RWPE2 (cell line): ENCODE measurements at regions not wholly inside any gene's neighbourhood (a gene's known extent, or its start where the extent isn't known, plus 50 kb on each side); places are given as distances from the start of the nearest gene placed in this dataset.

Experiments used
- ATAC-seq: fragments of 200-7000 bp; cut with Tn5 transposase; 3 replicates; pipeline ENCODE4 v1.9.1; 2021; ENCODE audit warnings: low read depth
- DNase-seq: peaks from one replicate; pipeline ENCODE4 v3.0.0-alpha.2; 2020; ENCODE audit warnings: low spot score
- H3K27ac ChIP-seq: fragments of 450-650 bp; 2 replicates; pipeline ENCODE4 v1.5.1; 2017; ENCODE audit warnings: mild to moderate bottlenecking; ENCODE audit not compliant: poor library complexity, severe bottlenecking
- H3K27me3 ChIP-seq: fragments of 250-450 bp; sonication (Bioruptor Pico); 2 replicates; pipeline ENCODE4 v1.5.1; 2021; ENCODE audit warnings: mild to moderate bottlenecking, moderate library complexity; ENCODE audit not compliant: insufficient read depth, poor library complexity, severe bottlenecking
- H3K36me3 ChIP-seq: fragments of 250-450 bp; sonication (Bioruptor Pico); 2 replicates; pipeline ENCODE4 v1.5.1; 2020; ENCODE audit warnings: low read depth, mild to moderate bottlenecking, moderate library complexity
- H3K4me1 ChIP-seq: fragments of 250-450 bp; sonication (Bioruptor Pico); 2 replicates; pipeline ENCODE4 v1.5.1; 2021; ENCODE audit warnings: mild to moderate bottlenecking, moderate library complexity; ENCODE audit not compliant: insufficient read depth, poor library complexity, severe bottlenecking
- H3K4me3 ChIP-seq: fragments of 250-450 bp; sonication (Bioruptor Pico); 2 replicates; pipeline ENCODE4 v1.5.1; 2021; ENCODE audit warnings: mild to moderate bottlenecking, moderate library complexity; ENCODE audit not compliant: severe bottlenecking
- H3K9me3 ChIP-seq: fragments of 250-450 bp; sonication (Bioruptor Pico); 2 replicates; pipeline ENCODE4 v1.5.1; 2021; ENCODE audit warnings: mild to moderate bottlenecking, moderate library complexity; ENCODE audit not compliant: severe bottlenecking
- TF ChIP-seq, protein P1 (sequence below): fragments of 450-650 bp; IDR thresholded peaks from one replicate; pipeline ENCODE4 v1.5.1; 2017; ENCODE audit warnings: mild to moderate bottlenecking, moderate library complexity; ENCODE audit not compliant: poor library complexity, severe bottlenecking

DNA sequence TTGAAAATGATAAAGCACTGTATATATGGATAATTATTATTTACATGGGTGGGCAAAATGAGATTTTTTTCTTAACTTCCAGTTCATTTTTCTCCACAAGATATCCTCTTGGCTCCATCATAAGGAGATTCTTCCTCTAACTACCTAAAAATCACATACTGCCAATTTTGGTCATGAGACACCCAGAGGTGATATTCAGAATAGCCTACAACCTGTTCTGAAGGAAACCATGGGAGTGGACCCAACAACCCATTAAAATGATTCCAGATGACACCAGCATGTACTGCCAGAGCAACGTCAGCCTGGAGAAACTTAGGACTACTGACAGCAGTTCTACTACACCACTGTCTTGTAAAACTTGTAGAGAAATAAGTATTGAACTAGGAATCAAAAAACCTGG is 136.3 kb upstream of the TMPO start:
- TF ChIP-seq, protein P1, sequence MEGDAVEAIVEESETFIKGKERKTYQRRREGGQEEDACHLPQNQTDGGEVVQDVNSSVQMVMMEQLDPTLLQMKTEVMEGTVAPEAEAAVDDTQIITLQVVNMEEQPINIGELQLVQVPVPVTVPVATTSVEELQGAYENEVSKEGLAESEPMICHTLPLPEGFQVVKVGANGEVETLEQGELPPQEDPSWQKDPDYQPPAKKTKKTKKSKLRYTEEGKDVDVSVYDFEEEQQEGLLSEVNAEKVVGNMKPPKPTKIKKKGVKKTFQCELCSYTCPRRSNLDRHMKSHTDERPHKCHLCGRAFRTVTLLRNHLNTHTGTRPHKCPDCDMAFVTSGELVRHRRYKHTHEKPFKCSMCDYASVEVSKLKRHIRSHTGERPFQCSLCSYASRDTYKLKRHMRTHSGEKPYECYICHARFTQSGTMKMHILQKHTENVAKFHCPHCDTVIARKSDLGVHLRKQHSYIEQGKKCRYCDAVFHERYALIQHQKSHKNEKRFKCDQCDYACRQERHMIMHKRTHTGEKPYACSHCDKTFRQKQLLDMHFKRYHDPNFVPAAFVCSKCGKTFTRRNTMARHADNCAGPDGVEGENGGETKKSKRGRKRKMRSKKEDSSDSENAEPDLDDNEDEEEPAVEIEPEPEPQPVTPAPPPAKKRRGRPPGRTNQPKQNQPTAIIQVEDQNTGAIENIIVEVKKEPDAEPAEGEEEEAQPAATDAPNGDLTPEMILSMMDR = no peak
- H3K9me3 ChIP-seq = no peaks in the 10 kb centered on the region
- H3K27me3 ChIP-seq = peaks cover 24% of the 10 kb centered on the region
- no peak for ATAC-seq
- no peak overlapping the region for H3K27ac ChIP-seq
- H3K4me1 ChIP-seq = no peaks in the 10 kb centered on the region
- H3K4me3 ChIP-seq = no peak overlapping the region
- H3K36me3 ChIP-seq = no peaks in the 10 kb centered on the region
- DNase-seq = no peak

DNA sequence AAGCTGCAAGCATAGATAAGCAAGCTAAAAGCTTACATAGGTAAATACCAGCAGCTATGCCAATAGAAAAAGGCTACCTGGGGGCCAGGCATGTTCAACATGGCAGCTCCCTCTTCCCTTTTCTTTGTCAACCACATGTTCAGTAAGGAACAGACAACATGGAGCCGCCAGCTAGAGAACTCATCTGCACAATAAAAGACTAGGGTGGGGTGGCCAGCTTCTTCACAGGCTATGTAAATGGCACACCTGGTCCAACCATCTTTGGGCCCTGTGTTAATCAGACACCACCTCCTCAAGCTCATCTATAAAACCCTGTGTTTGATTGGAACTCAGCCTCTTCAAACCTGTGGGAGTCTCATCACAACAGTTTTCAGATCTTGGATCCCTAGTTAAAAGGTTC is 129.7 kb upstream of the TMPO start:
- DNase-seq = no peak
- TF ChIP-seq, protein P1 = no peak
- no peak for ATAC-seq
- no peak overlapping the region for H3K4me3 ChIP-seq
- no peaks in the 10 kb centered on the region for H3K36me3 ChIP-seq
- no peaks in the 10 kb centered on the region for H3K9me3 ChIP-seq
- H3K4me1 ChIP-seq = no peaks in the 10 kb centered on the region
- peaks cover 6% of the 10 kb centered on the region for H3K27me3 ChIP-seq
- no peak overlapping the region for H3K27ac ChIP-seq

DNA sequence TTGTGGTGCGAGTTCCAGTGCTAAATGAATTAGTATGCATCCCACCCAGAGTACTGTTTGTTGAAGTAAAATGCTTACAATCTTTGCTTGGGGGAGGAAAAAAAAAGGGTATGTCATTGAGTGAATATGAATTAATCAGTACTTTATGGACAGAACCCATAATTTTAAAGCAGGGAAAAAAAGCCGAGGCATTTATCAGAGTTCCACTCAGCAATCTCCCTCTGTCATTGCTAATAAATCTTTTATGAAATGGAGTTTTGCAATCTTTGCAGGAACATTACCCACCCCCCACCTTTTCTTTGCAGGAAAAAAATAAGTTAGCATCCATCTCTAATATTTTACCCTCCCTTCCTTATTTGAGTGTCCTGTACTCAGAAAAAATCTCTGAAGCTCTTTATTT is 127.9 kb upstream of the TMPO start:
- ATAC-seq (no peak), DNase-seq (no peak)
- H3K9me3 ChIP-seq = no peaks in the 10 kb centered on the region
- TF ChIP-seq, protein P1 = no peak
- no peaks in the 10 kb centered on the region for H3K36me3 ChIP-seq
- H3K4me3 ChIP-seq = no peak overlapping the region
- no peak overlapping the region for H3K27ac ChIP-seq
- H3K27me3 ChIP-seq = peaks cover 6% of the 10 kb centered on the region
- no peaks in the 10 kb centered on the region for H3K4me1 ChIP-seq

- TF ChIP-seq, protein P1 = no peak
- Histone ChIP-seq H3K27me3 (peaks cover 6% of the 10 kb centered on the region), H3K9me3 (no peaks in the 10 kb centered on the region), H3K4me3 (no peak overlapping the region), H3K27ac (no peak overlapping the region), H3K4me1 (no peaks in the 10 kb centered on the region), H3K36me3 (no peaks in the 10 kb centered on the region)
- ATAC-seq (no peak), DNase-seq (no peak)
These were observed 127.3 kb upstream of the TMPO start for GRCh38 chr12:98388126-98388525.

GRCh38 chr12:98389593-98389992 is 125.8 kb upstream of the TMPO start:
- no peak for DNase-seq
- Histone ChIP-seq H3K4me1 (no peaks in the 10 kb centered on the region), H3K4me3 (no peak overlapping the region), H3K9me3 (no peaks in the 10 kb centered on the region), H3K27me3 (peaks cover 6% of the 10 kb centered on the region), H3K36me3 (no peaks in the 10 kb centered on the region), H3K27ac (no peak overlapping the region)
- no peak for ATAC-seq
- TF ChIP-seq, protein P1 = no peak
